PFSK-1 (cell line): ENCODE measurements at regions not wholly inside any gene's neighbourhood (a gene's known extent, or its start where the extent isn't known, plus 50 kb on each side); places are given as distances from the start of the nearest gene placed in this dataset.

Experiments
- FOXP2 ChIP-seq: optimal IDR thresholded peaks from 2 replicates; pipeline ENCODE3; 2011; ENCODE audit warnings: borderline replicate concordance, control low read depth, inconsistent platforms; ENCODE audit not compliant: insufficient read depth; ENCODE audit errors: extremely low read length, extremely low read depth
- POLR2AphosphoS5 ChIP-seq: IDR thresholded peaks from 2 replicates; pipeline ENCODE4 v1.6.1; 2012; ENCODE audit warnings: low read depth, mild to moderate bottlenecking, control low read depth, low read length, moderate library complexity
- REST ChIP-seq, 2 experiments: IDR thresholded peaks; 2 replicates each; pipeline versions ENCODE4 v1.6.1 to v1.8.0; 2011 to 2012; ENCODE audit warnings: low read depth in 2 of 2, low read length in 2 of 2, control low read depth in 1 of 2, inconsistent platforms in 1 of 2, mild to moderate bottlenecking in 1 of 2, moderate library complexity in 1 of 2; ENCODE audit not compliant: insufficient read depth in 1 of 2
- SIN3A ChIP-seq: IDR thresholded peaks from 2 replicates; pipeline ENCODE4 v1.6.1; 2012; ENCODE audit warnings: mild to moderate bottlenecking, low read length, moderate library complexity, borderline replicate concordance; ENCODE audit not compliant: insufficient read depth
- TAF1 ChIP-seq: IDR thresholded peaks from 2 replicates; pipeline ENCODE4 v1.6.1; 2012; ENCODE audit warnings: low read length, control low read depth, borderline replicate concordance; ENCODE audit not compliant: insufficient read depth

DNA sequence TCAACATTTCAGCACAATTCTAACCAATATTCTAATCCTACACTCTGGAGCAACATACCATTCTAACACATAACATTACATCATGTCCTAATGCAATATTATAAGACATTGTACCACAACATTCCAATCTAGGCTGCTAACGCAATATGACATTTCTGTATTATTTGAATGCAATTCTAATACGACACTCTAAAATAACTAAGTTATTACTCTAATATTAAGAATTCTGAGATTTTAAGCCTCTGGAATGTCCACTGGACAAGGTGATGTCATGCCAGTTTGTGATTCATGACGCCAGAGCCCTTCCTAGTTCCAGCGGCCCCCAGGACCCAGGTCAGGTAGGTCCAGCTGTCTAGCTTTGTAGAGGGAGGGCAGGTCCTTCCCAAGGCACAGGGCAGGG lies 69.7 kb upstream of the SIRPA start:
- TF ChIP-seq POLR2AphosphoS5 (no peak), REST (IDR thresholded peaks at IDR 0.05; ENCODE audit: insufficient read depth in 1 of 2, low read depth in 2 of 2, low read length in 2 of 2) (no peak), TAF1 (no peak), SIN3A (no peak), FOXP2 (no peak)
